Left lobe of liver (tissue), 2 donors: ENCODE measurements at regions not wholly inside any gene's neighbourhood (a gene's known extent, or its start where the extent isn't known, plus 50 kb on each side); places are given as distances from the start of the nearest gene placed in this dataset.
A peak's percentile ranks its signal among the peaks of the same experiment; 100 is the strongest.

Source experiments
- ATAC-seq: fragments of 200-7000 bp; cut with Tn5 transposase; one replicate; pipeline ENCODE4 v1.9.1; 2020; ENCODE audit warnings: mild to moderate bottlenecking, moderate library complexity
- DNase-seq: peaks from one replicate; pipeline ENCODE4 v3.0.0-alpha.2; 2020; ENCODE audit warnings: low spot score
- donor health status: DM: no; HTN: no; CAD: no; lungs with moderate emphysema.
- donor health status: DM: no; HTN: yes; CAD: no.

- ATAC-seq, result no peak
- DNase-seq, result no peak
These were observed 57.3 kb upstream of the BACE2 start for GRCh38 chr21:41110664-41111063.

GRCh38 chr21:41111681-41112080, 56.3 kb upstream of the BACE2 start:
- no peak for ATAC-seq
- DNase-seq, result no peak

GRCh38 chr21:41112740-41113692, 54.9 kb upstream of the BACE2 start:
- ATAC-seq (peak; percentile 60), DNase-seq (no peak)

GRCh38 chr21:41115851-41116250, 52.1 kb upstream of the BACE2 start:
- no peak for DNase-seq
- no peak for ATAC-seq
